ENCODE measurements at regions not wholly inside any gene's neighbourhood (a gene's known extent, or its start where the extent isn't known, plus 50 kb on each side); places are given as distances from the start of the nearest gene placed in this dataset.

DNA sequence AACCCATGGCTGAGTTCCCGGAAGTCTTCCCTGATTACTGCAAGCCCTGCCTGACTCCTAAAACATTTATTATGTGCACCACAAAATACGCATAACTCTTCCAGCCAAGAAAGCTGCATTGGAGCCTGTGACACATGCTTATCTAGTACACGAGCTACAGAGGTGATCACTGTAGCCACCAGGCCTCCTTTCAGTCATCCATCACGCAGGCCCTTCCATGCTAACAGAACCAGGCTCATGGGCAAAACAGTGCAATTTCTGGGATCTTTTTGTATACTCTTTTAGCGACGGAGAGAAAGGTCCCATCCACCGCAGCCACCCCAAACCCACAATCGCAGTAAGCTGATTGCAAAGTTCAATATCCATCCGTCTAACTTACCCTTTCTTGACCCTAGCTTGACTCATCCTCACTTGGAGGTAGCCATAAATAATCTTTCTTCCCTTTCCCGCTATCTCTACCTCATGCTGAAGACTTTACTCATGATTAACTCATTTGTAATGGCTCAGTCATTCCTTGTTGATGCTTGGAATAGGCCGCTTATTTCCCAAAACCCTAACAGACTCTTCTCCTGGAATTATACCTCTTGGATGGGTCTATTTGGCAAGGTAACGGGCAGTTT lies 1203.5 kb downstream of the TYW1 start:
- DNase-seq (ENCODE audit: low read depth) = no peak
- FAIRE-seq = no peak
- TF ChIP-seq, protein P1, sequence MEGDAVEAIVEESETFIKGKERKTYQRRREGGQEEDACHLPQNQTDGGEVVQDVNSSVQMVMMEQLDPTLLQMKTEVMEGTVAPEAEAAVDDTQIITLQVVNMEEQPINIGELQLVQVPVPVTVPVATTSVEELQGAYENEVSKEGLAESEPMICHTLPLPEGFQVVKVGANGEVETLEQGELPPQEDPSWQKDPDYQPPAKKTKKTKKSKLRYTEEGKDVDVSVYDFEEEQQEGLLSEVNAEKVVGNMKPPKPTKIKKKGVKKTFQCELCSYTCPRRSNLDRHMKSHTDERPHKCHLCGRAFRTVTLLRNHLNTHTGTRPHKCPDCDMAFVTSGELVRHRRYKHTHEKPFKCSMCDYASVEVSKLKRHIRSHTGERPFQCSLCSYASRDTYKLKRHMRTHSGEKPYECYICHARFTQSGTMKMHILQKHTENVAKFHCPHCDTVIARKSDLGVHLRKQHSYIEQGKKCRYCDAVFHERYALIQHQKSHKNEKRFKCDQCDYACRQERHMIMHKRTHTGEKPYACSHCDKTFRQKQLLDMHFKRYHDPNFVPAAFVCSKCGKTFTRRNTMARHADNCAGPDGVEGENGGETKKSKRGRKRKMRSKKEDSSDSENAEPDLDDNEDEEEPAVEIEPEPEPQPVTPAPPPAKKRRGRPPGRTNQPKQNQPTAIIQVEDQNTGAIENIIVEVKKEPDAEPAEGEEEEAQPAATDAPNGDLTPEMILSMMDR (IDR thresholded peaks at IDR 0.05; ENCODE audit: insufficient read depth, low read length, severe bottlenecking) = no peak
- H3K36me3 ChIP-seq (ENCODE audit: control insufficient read depth, insufficient read depth, low read length) = no peaks in the 10 kb centered on the region
- no peaks in the 10 kb centered on the region for H3K27me3 ChIP-seq (ENCODE audit: control insufficient read depth, insufficient read depth, low read length)
- no peak overlapping the region for H3K4me3 ChIP-seq (ENCODE audit: low read depth, low read length)

DNA sequence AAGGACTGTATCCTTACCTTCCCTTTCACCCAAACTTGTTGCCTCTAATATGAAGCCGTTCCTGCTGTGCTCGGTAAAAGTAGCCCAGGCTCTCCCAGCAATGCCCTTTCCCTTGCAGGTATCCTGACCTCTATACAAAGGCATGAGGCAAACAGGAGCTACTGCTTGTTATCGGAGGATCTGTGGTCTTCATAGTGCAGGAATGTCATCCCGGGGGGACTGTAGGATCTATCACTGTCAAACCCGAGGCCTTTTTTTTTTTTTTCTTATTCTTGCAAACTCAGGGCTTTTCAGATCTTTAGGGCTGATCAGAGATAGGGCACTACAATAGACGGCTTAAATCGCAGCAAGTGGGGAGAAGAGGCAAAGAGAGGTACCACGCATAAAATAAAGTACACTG lies 1206.6 kb downstream of the TYW1 start:
- TF ChIP-seq, protein P1 (IDR thresholded peaks at IDR 0.05; ENCODE audit: insufficient read depth, low read length, severe bottlenecking) = no peak
- FAIRE-seq = no peak
- Histone ChIP-seq H3K4me3 (ENCODE audit: low read depth, low read length) (no peak overlapping the region), H3K36me3 (ENCODE audit: control insufficient read depth, insufficient read depth, low read length) (no peaks in the 10 kb centered on the region), H3K27me3 (ENCODE audit: control insufficient read depth, insufficient read depth, low read length) (no peaks in the 10 kb centered on the region)
- DNase-seq (ENCODE audit: low read depth) = no peak

DNA sequence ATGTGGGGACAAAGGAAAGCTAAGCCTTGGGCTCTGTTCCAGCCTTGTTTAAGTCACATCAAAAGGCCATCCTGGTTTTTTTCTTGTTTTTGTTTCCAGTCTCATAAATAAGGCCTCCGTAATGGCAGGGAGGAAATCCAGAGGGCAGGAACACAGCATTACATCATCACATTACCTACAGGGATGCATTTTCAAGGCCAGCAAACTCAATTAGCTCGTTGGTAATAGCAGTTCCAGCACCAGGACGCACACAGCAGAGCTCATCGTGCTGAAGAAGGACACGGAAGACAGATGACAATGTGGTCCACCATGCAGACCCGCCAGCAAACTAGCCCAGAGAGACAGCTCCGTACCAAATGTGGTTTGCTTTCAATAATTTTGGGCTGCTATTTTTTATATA lies 1209.2 kb downstream of the TYW1 start:
- H3K4me3 ChIP-seq (ENCODE audit: low read depth, low read length) = no peak overlapping the region
- TF ChIP-seq, protein P1 (IDR thresholded peaks at IDR 0.05; ENCODE audit: insufficient read depth, low read length, severe bottlenecking) = no peak
- no peak for DNase-seq (ENCODE audit: low read depth)
- no peak for FAIRE-seq
- no peaks in the 10 kb centered on the region for H3K36me3 ChIP-seq (ENCODE audit: control insufficient read depth, insufficient read depth, low read length)
- no peaks in the 10 kb centered on the region for H3K27me3 ChIP-seq (ENCODE audit: control insufficient read depth, insufficient read depth, low read length)

DNA sequence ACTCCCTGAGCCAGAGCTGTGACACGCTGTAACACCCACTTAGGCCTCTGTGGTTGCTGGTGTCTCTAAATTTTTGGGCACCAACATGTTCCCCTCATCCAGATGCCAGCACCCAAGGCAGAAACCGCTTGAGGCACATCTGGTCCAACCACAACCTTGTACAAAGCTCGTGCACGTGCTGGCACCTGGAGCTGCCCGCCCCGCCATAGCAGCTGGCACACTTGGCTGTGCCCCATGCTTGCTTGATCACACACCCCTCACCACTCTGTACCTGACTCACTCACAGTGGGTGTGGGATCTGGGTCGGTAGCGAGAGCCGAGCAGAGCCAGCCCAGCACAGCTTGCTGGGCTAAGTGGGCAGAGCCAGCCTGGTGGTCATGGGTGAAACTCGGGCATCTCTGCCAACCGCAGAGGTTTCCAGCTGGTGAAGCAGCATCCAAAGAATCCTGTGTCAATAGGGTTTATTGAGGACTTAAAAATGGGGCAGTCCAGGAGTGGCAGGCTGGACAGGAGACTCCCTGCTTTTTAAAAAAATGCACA lies 1210.4 kb downstream of the TYW1 start:
- no peak for FAIRE-seq
- no peak overlapping the region for H3K4me3 ChIP-seq (ENCODE audit: low read depth, low read length)
- no peak for DNase-seq (ENCODE audit: low read depth)

DNA sequence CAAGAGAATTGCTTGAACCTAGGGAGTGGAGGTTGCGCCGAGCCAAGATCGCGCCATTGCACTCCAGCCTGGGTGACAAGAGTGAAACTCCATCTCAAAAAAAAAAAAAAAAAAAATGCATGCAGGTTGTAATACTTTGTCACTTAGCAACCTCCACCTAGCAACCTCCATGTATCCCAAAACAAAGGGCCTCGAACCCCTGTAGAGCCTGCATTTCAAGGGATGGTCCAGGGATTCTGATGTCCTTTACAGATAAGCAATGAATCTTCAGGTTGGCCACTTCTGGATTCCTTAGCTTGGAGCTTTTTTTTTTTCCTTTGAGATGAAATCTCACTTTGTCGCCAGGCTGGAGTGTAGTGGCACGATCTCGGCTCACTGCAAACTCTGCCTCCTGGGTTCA lies 1211.0 kb downstream of the TYW1 start:
- no peak for FAIRE-seq
- TF ChIP-seq, protein P1 (IDR thresholded peaks at IDR 0.05; ENCODE audit: insufficient read depth, low read length, severe bottlenecking) = no peak
- Histone ChIP-seq H3K27me3 (ENCODE audit: control insufficient read depth, insufficient read depth, low read length) (no peaks in the 10 kb centered on the region), H3K4me3 (ENCODE audit: low read depth, low read length) (no peak overlapping the region), H3K36me3 (ENCODE audit: control insufficient read depth, insufficient read depth, low read length) (no peaks in the 10 kb centered on the region)
- DNase-seq (ENCODE audit: low read depth) = no peak

More for the DNA sequence above, 1210.4 kb downstream of the TYW1 start:
- TF ChIP-seq, protein P1 (IDR thresholded peaks at IDR 0.05; ENCODE audit: insufficient read depth, low read length, severe bottlenecking) = no peak
- Histone ChIP-seq H3K27me3 (ENCODE audit: control insufficient read depth, insufficient read depth, low read length) (no peaks in the 10 kb centered on the region), H3K36me3 (ENCODE audit: control insufficient read depth, insufficient read depth, low read length) (no peaks in the 10 kb centered on the region)

DNA sequence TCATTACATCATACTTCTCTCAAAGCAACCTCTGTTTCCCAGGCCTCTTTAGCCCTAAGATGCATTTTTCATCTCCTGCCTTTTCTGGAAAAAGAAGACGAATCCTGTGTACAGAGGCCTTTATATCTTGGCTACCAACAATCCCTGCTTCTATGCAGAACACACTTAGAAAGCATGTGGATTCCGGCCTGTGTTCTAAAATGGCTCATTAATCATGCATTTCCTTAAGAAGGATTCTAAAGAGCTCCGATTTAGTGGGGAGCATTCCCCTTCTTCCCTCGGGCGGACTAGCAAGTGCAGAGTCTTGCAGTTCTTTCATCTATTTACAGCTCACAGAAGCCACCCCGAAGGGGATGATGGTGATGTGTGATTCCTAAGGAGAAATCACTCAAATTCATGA lies 1212.9 kb downstream of the TYW1 start:
- Histone ChIP-seq H3K36me3 (ENCODE audit: control insufficient read depth, insufficient read depth, low read length) (no peaks in the 10 kb centered on the region), H3K4me3 (ENCODE audit: low read depth, low read length) (no peak overlapping the region), H3K27me3 (ENCODE audit: control insufficient read depth, insufficient read depth, low read length) (no peaks in the 10 kb centered on the region)
- FAIRE-seq = no peak
- TF ChIP-seq, protein P1 (IDR thresholded peaks at IDR 0.05; ENCODE audit: insufficient read depth, low read length, severe bottlenecking) = no peak
- DNase-seq (ENCODE audit: low read depth) = no peak
